Right lobe of liver (tissue), 4 donors: ENCODE measurements at regions not wholly inside any gene's neighbourhood (a gene's known extent, or its start where the extent isn't known, plus 50 kb on each side); places are given as distances from the start of the nearest gene placed in this dataset.

ENCODE experiments used
- POLR2A ChIP-seq: fragments of 450-650 bp; IDR thresholded peaks from one replicate; pipeline ENCODE4 v1.6.1; 2017; ENCODE audit warnings: antibody characterized with exemption, mild to moderate bottlenecking
- TF ChIP-seq, protein P1 (sequence below), 4 donors: fragments of 200-600 bp in 3 of 4; fragments of 450-650 bp in 1 of 4; IDR thresholded peaks; one replicate each; pipeline versions ENCODE4 v1.5.1 to v1.8.0; 2016 to 2022; ENCODE audit warnings: antibody characterized with exemption in 4 of 4, mild to moderate bottlenecking in 2 of 4
- donor health status: DM: no; HTN: no; CAD: no.
- donor health status: DM: no; HTN: no; CAD: no.
- donor health status: DM: no; HTN: yes; CAD: no.

DNA sequence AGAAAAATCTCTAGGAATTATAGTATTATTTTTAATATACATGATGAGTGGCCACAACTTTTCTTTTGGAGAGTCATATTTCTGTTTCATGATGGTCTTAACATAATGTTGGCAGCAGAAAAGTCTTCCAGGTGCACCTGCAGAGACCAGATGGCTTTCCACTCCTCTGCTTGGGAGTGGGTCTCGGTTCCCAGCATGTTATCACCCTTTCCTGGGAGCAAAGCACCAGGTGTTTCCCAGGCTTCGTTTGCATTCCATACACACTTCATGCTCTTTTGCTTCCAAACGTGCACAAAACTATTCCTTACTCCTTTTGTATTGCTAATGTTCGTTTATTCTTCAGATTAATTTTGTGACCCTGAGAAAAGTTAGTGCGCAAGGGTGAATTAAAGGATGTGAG, 305.2 kb downstream of the CDH2 start:
- TF ChIP-seq, protein P1, sequence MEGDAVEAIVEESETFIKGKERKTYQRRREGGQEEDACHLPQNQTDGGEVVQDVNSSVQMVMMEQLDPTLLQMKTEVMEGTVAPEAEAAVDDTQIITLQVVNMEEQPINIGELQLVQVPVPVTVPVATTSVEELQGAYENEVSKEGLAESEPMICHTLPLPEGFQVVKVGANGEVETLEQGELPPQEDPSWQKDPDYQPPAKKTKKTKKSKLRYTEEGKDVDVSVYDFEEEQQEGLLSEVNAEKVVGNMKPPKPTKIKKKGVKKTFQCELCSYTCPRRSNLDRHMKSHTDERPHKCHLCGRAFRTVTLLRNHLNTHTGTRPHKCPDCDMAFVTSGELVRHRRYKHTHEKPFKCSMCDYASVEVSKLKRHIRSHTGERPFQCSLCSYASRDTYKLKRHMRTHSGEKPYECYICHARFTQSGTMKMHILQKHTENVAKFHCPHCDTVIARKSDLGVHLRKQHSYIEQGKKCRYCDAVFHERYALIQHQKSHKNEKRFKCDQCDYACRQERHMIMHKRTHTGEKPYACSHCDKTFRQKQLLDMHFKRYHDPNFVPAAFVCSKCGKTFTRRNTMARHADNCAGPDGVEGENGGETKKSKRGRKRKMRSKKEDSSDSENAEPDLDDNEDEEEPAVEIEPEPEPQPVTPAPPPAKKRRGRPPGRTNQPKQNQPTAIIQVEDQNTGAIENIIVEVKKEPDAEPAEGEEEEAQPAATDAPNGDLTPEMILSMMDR (IDR thresholded peaks at IDR 0.05) = no peak
- TF ChIP-seq POLR2A = no peak
